ENCODE measurements at regions not wholly inside any gene's neighbourhood (a gene's known extent, or its start where the extent isn't known, plus 50 kb on each side); places are given as distances from the start of the nearest gene placed in this dataset.

DNA sequence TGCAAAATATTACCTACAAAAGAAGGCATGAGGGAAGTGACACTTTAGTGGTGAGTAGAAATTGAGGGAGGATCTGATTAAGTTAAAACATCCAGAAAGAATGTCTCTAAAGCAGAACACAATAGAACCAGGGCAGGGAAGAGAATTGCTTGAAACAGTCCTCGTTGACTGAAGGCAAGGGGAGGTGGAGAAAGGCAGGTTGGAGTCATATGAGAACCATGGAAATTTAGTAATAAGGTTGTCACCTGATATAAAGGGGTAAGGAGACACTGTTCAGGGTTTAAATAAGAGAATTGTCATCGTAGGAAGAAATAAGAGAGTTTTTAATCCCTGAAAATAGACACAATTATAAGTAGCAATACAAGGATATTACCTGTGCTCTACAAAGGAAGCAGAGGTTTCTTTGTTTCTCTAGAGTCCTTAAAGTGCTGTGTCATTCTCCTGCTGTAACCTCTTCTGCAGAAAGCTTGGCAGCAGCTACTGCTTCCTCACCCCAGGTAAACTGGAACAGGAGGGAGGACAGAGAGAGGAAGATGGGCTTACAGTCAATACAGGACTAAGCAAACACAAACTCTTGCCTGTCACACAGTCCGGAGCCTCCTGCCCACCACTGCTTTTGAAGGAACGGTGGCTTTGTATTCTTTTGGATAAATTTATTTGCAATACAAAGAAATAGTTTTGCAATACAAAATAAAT is 258.4 kb downstream of the PPARGC1A start:
- H3K36me3 Mint-ChIP-seq, result no peaks in the 10 kb centered on the region
- TF ChIP-seq, protein P1, sequence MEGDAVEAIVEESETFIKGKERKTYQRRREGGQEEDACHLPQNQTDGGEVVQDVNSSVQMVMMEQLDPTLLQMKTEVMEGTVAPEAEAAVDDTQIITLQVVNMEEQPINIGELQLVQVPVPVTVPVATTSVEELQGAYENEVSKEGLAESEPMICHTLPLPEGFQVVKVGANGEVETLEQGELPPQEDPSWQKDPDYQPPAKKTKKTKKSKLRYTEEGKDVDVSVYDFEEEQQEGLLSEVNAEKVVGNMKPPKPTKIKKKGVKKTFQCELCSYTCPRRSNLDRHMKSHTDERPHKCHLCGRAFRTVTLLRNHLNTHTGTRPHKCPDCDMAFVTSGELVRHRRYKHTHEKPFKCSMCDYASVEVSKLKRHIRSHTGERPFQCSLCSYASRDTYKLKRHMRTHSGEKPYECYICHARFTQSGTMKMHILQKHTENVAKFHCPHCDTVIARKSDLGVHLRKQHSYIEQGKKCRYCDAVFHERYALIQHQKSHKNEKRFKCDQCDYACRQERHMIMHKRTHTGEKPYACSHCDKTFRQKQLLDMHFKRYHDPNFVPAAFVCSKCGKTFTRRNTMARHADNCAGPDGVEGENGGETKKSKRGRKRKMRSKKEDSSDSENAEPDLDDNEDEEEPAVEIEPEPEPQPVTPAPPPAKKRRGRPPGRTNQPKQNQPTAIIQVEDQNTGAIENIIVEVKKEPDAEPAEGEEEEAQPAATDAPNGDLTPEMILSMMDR (IDR thresholded peaks at IDR 0.05; ENCODE audit: unreplicated experiment), result no peak
- no peak overlapping the region for H3K27ac Mint-ChIP-seq
- no peak for DNase-seq (ENCODE audit: low spot score in 2 of 2, unreplicated experiment in 2 of 2)
- H3K9me3 Mint-ChIP-seq, result peaks cover 8% of the 10 kb centered on the region
- H3K27me3 Mint-ChIP-seq (ENCODE audit: low read depth), result no peaks in the 10 kb centered on the region
- no peak overlapping the region for H3K4me3 Mint-ChIP-seq
- H3K4me1 Mint-ChIP-seq, result peaks cover 16% of the 10 kb centered on the region

DNA sequence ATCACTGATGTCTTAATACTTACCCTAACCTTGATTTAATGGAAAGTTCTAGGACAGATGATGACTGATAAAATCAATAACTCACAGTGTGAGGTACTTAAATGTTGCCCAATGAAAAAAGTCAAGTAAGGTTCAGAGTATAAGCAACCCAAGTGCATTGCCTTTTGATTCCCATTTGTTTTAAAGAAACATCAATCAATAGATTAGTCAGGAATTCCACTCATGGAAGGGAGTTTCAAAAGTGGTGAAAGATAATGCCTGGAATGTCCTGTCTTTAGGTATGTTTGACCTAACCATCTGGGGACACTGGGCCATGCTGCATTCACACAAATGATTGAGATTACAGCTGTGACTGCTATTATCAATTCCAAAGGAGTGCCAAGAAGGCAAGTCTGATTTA is 259.7 kb downstream of the PPARGC1A start:
- Mint-ChIP-seq H3K36me3 (no peaks in the 10 kb centered on the region), H3K4me3 (no peak overlapping the region), H3K4me1 (peaks cover 16% of the 10 kb centered on the region), H3K27ac (no peak overlapping the region), H3K9me3 (peaks cover 11% of the 10 kb centered on the region), H3K27me3 (ENCODE audit: low read depth) (no peaks in the 10 kb centered on the region)
- DNase-seq (ENCODE audit: low spot score in 2 of 2, unreplicated experiment in 2 of 2), result no peak
- TF ChIP-seq, protein P1 (IDR thresholded peaks at IDR 0.05; ENCODE audit: unreplicated experiment), result no peak

DNA sequence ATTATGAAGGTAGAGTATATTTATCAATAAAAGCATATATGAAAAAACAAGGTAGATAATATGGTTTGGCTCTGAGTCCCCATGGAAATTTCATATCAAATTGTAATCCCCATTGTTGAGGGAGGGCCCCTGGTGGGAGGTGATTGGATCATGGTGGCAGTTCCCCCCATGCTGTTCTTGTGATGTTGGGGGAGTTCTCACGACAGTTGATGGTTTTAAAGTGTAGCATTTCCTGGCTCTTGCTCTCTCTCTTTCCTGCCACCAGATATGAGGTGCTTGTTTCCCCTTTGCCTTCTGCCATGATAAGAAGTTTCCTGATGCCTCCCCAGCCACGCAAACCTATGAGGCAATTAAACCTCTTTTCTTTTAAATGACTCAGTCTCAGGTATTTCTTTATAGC is 260.4 kb downstream of the PPARGC1A start:
- TF ChIP-seq, protein P1 (IDR thresholded peaks at IDR 0.05; ENCODE audit: unreplicated experiment), result no peak
- peaks cover 11% of the 10 kb centered on the region for H3K9me3 Mint-ChIP-seq
- peaks cover 16% of the 10 kb centered on the region for H3K4me1 Mint-ChIP-seq
- H3K36me3 Mint-ChIP-seq, result no peaks in the 10 kb centered on the region
- no peak for DNase-seq (ENCODE audit: low spot score in 2 of 2, unreplicated experiment in 2 of 2)
- H3K27ac Mint-ChIP-seq, result no peak overlapping the region
- H3K27me3 Mint-ChIP-seq (ENCODE audit: low read depth), result no peaks in the 10 kb centered on the region
- H3K4me3 Mint-ChIP-seq, result no peak overlapping the region

DNA sequence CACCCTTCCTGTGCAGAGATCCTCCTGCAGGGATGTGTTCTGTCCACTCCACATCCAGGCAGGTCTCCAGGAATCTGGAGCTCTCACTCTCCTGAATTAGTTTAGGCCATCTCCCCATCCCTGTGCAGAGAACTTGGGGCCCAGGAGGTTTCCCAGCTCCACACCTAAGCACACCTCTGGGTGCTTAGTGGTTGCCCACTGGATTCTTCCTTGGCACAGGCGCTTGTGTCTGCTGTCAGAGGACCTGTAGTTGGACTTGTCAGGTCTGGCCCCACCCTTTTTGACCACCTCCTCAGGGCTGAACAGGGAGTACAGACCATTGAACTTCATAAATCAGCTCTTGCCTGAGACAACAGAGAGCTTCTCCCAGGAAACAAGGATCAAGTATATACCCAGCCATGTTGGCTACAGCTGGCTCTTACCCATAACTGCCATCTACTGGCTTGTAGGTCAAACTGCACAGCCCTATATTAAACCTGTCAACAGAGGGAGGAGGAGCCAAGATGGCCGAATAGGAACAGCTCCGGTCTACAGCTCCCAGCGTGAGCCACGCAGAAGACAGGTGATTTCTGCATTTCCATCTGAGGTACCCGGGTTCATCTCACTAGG is 275.5 kb downstream of the PPARGC1A start:
- no peak for DNase-seq (ENCODE audit: low spot score in 2 of 2, unreplicated experiment in 2 of 2)
- Mint-ChIP-seq H3K9me3 (no peaks in the 10 kb centered on the region), H3K27ac (no peak overlapping the region), H3K4me3 (no peak overlapping the region), H3K4me1 (no peaks in the 10 kb centered on the region), H3K27me3 (ENCODE audit: low read depth) (no peaks in the 10 kb centered on the region), H3K36me3 (no peaks in the 10 kb centered on the region)
- TF ChIP-seq, protein P1 (IDR thresholded peaks at IDR 0.05; ENCODE audit: unreplicated experiment), result no peak

DNA sequence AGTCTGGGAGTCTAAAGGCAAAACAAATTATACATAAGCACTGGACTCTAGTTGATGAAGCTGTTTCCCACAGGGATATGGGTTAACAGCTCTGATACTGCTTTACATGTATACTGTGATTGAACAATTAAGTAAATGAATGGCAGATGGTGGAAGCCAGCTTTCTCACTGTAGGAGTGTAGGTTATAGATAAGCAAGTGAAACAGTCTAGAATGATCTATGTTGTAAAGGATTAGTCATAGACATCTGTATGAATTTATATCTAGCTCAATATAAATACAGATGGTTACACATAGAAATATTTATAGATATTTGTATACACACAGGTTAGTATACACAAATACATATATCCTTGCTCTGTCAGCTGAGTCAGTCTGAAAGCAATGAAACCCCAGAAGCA is 276.1 kb downstream of the PPARGC1A start:
- Mint-ChIP-seq H3K4me3 (no peak overlapping the region), H3K4me1 (no peaks in the 10 kb centered on the region), H3K36me3 (no peaks in the 10 kb centered on the region), H3K27me3 (ENCODE audit: low read depth) (no peaks in the 10 kb centered on the region), H3K9me3 (peaks cover 3% of the 10 kb centered on the region), H3K27ac (no peak overlapping the region)
- TF ChIP-seq, protein P1 (IDR thresholded peaks at IDR 0.05; ENCODE audit: unreplicated experiment), result no peak
- DNase-seq (ENCODE audit: low spot score in 2 of 2, unreplicated experiment in 2 of 2), result no peak

All from mesothelial cell of epicardium (in vitro differentiated cells).